ENCODE measurements at regions not wholly inside any gene's neighbourhood (a gene's known extent, or its start where the extent isn't known, plus 50 kb on each side); places are given as distances from the start of the nearest gene placed in this dataset.

- TF ChIP-seq, protein P1, sequence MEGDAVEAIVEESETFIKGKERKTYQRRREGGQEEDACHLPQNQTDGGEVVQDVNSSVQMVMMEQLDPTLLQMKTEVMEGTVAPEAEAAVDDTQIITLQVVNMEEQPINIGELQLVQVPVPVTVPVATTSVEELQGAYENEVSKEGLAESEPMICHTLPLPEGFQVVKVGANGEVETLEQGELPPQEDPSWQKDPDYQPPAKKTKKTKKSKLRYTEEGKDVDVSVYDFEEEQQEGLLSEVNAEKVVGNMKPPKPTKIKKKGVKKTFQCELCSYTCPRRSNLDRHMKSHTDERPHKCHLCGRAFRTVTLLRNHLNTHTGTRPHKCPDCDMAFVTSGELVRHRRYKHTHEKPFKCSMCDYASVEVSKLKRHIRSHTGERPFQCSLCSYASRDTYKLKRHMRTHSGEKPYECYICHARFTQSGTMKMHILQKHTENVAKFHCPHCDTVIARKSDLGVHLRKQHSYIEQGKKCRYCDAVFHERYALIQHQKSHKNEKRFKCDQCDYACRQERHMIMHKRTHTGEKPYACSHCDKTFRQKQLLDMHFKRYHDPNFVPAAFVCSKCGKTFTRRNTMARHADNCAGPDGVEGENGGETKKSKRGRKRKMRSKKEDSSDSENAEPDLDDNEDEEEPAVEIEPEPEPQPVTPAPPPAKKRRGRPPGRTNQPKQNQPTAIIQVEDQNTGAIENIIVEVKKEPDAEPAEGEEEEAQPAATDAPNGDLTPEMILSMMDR (IDR thresholded peaks at IDR 0.05): no peak
- TF ChIP-seq POLR2A (IDR thresholded peaks at IDR 0.05) (no peak), EP300 (IDR thresholded peaks at IDR 0.05) (no peak)
Observed at GRCh38 chr7:41899823-41900433, 197.0 kb upstream of the INHBA start.

Measured in ovary (tissue), 3 donors.